GM12878 (cell line): ENCODE measurements at regions not wholly inside any gene's neighbourhood (a gene's known extent, or its start where the extent isn't known, plus 50 kb on each side); places are given as distances from the start of the nearest gene placed in this dataset.

Source experiments
- ATAC-seq: fragments of 200-7000 bp; cut with Tn5 transposase; 3 replicates; pipeline ENCODE4 v1.9.1; 2020; ENCODE audit warnings: mild to moderate bottlenecking, moderate library complexity
- BruUV-seq: library from RNA; stranded (reverse); fragments of 400-500 nt; replicated peaks from 2 replicates; lab custom pipeline; 2021; lab: Mats Ljungman, UMichigan
- CTCF ChIA-PET: fragments of 300-600 bp; sonication (Branson Sonifier 250); formaldehyde crosslinking; extraction: SDS; loops from one replicate; lab custom pipeline; 2021; ENCODE audit warnings: inconsistent platforms; lab: Yijun Ruan, JAX
- POLR2A ChIA-PET: fragments of 350-600 bp; formaldehyde crosslinking; extraction: SDS; loops from one replicate; lab custom pipeline; 2021; ENCODE audit warnings: inconsistent platforms; lab: Charles Lee
- RAD21 ChIA-PET: fragments of 300-600 bp; sonication (Branson Sonifier 250); formaldehyde crosslinking; loops from one replicate; lab custom pipeline; 2023; ENCODE audit warnings: antibody characterized with exemption; ENCODE audit not compliant: unreplicated experiment; lab: Charles Lee
- SMC1A ChIA-PET: fragments of 300-600 bp; sonication (Branson Sonifier 250); formaldehyde crosslinking; loops from one replicate; lab custom pipeline; 2023; ENCODE audit not compliant: unreplicated experiment, uncharacterized antibody; lab: Charles Lee
- DNase-seq: peaks from one replicate; pipeline ENCODE4 v3.0.0-alpha.2; 2011; ENCODE audit warnings: low read depth, low spot score
- FAIRE-seq: peaks from 3 replicates; lab custom pipeline; 2011; peaks lifted over from hg19 to GRCh38; lab: Jason Lieb, UNC
- H2AFZ ChIP-seq: 2 replicates; pipeline ENCODE4 v1.6.0; 2011; ENCODE audit warnings: low read depth, low read length, control low read depth; ENCODE audit not compliant: control insufficient read depth
- H3K27ac ChIP-seq: 2 replicates; pipeline ENCODE4 v1.5.1; 2011; ENCODE audit warnings: control low read depth; ENCODE audit not compliant: control insufficient read depth, insufficient read depth
- H3K27me3 ChIP-seq, 2 experiments: replicated peaks in 1 of 2; 2 replicates each; pipeline versions ENCODE4 v1.6.0 to v1.6.1; 2011; ENCODE audit warnings: low read length in 1 of 2; ENCODE audit not compliant: control insufficient read depth in 2 of 2, insufficient read depth in 2 of 2
- H3K36me3 ChIP-seq, 2 experiments: 2 replicates each; pipeline ENCODE4 v1.5.1; 2011; ENCODE audit warnings: low read length in 1 of 2; ENCODE audit not compliant: control insufficient read depth in 2 of 2, insufficient read depth in 2 of 2
- H3K4me1 ChIP-seq: 2 replicates; pipeline ENCODE4 v1.6.1; 2011; ENCODE audit warnings: mild to moderate bottlenecking, low read length, moderate library complexity, mixed read lengths; ENCODE audit not compliant: control insufficient read depth, insufficient read depth
- H3K4me2 ChIP-seq: 2 replicates; pipeline ENCODE4 v1.6.0; 2011; ENCODE audit warnings: control low read depth; ENCODE audit not compliant: control insufficient read depth, insufficient read depth
- H3K4me3 ChIP-seq: fragments of 200-600 bp; sonication (generic); 2 replicates; pipeline ENCODE4 v1.5.1; 2016
- H3K79me2 ChIP-seq: 2 replicates; pipeline ENCODE4 v1.6.0; 2011; ENCODE audit warnings: low read length; ENCODE audit not compliant: control insufficient read depth, insufficient read depth
- H3K9ac ChIP-seq: 2 replicates; pipeline ENCODE4 v1.8.0; 2011; ENCODE audit warnings: low read length, control low read depth, mixed read lengths; ENCODE audit not compliant: control insufficient read depth, insufficient read depth
- H3K9me3 ChIP-seq: replicated peaks from 3 replicates; pipeline ENCODE4 v1.5.1; 2011; ENCODE audit warnings: mild to moderate bottlenecking, low read length; ENCODE audit not compliant: control insufficient read depth, insufficient read depth
- H4K20me1 ChIP-seq: 2 replicates; pipeline ENCODE4 v1.6.0; 2011; ENCODE audit not compliant: control insufficient read depth, insufficient read depth
- ASH2L ChIP-seq: fragments of 300-600, 200-600 bp; sonication (generic); IDR thresholded peaks from 2 replicates; pipeline ENCODE4 v1.6.1; 2017; ENCODE audit warnings: low read depth, mild to moderate bottlenecking, borderline replicate concordance
- EGR1 ChIP-seq, 2 experiments: IDR thresholded peaks; 1 replicate in 1 of 2; 2 replicates in 1 of 2; pipeline ENCODE4 v1.6.1; 2011 to 2012; ENCODE audit warnings: low read depth in 2 of 2, low read length in 2 of 2, borderline replicate concordance in 1 of 2, mild to moderate bottlenecking in 1 of 2, moderate library complexity in 1 of 2
- ETV6 ChIP-seq, 2 experiments: fragments of 450-650 bp in 1 of 2; IDR thresholded peaks in 1 of 2; conservative IDR thresholded peaks in 1 of 2; 2 replicates each; pipeline ENCODE4 v1.6.1; 2014; ENCODE audit warnings: antibody characterized with exemption in 1 of 2, borderline replicate concordance in 1 of 2, low read depth in 1 of 2, mild to moderate bottlenecking in 1 of 2, moderate library complexity in 1 of 2
- MYC ChIP-seq: IDR thresholded peaks from 2 replicates; pipeline ENCODE4 v1.6.1; 2011; ENCODE audit warnings: mild to moderate bottlenecking, low read length, moderate library complexity, inconsistent platforms; ENCODE audit not compliant: insufficient read depth, insufficient replicate concordance, insufficient read length, severe bottlenecking
- POLR2AphosphoS5 ChIP-seq: IDR thresholded peaks from 2 replicates; pipeline ENCODE4 v1.6.1; 2011; ENCODE audit warnings: mild to moderate bottlenecking, low read length, inconsistent platforms
- RAD21 ChIP-seq: IDR thresholded peaks from 2 replicates; pipeline ENCODE4 v1.6.1; 2011; ENCODE audit warnings: mild to moderate bottlenecking, low read depth, low read length, moderate library complexity; ENCODE audit not compliant: insufficient read depth
- RBBP5 ChIP-seq: fragments of 200-600 bp; sonication (generic); conservative IDR thresholded peaks from 2 replicates; pipeline ENCODE4 v1.6.1; 2016
- WGBS: methylation state at CpG from one replicate; pipeline ENCODE4 v1.1.6; 2016; ENCODE audit warnings: low lambda C conversion rate; ENCODE audit not compliant: insufficient replicate concordance, insufficient coverage; ENCODE audit errors: missing lambda C conversion rate; 5-methylcytosine and 5-hydroxymethylcytosine counted together
- in situ Hi-C: fragments of 300-500 bp; cut with MboI; formaldehyde crosslinking; loops from 9 replicates; pipeline ENCODE4 v1.14.3; 2018; ENCODE audit warnings: mixed read lengths
- intact Hi-C: fragments of 100-400 bp; cut with micrococcal nuclease; formaldehyde crosslinking; loops from one replicate; pipeline ENCODE4 v1.14.2; 2022; ENCODE audit not compliant: unreplicated experiment
- TF ChIP-seq, protein P1 (sequence below): IDR thresholded peaks from 2 replicates; pipeline ENCODE4 v1.6.1; 2011; ENCODE audit warnings: borderline replicate concordance, low read depth, mild to moderate bottlenecking, moderate library complexity, low read length; ENCODE audit not compliant: insufficient read depth, poor library complexity, severe bottlenecking

DNA sequence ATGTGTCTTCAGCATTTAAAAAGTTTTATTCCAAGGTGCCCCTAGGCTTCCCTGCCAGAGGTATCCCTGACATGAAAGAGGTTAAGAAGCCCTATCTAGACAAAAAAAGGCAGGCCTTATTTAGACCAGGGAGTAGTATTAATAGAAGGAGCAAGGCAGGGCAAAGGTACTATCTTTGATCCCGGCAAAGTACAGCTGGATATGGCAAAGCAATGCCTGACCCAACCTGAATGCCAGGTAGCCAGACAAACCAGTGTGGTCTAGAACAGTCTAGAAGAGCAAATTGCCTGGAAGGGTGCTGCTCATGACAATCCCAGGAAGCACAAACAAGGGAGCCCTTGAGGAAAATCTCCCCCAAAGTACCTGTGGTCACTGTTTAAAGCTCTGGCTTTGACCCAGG is 62.6 kb upstream of the SYT13 start (continued):
- no peak for TF ChIP-seq RBBP5
- no peak for TF ChIP-seq POLR2AphosphoS5
- TF ChIP-seq MYC, result no peak
- TF ChIP-seq, all 136 proteins: peak for 0

DNA sequence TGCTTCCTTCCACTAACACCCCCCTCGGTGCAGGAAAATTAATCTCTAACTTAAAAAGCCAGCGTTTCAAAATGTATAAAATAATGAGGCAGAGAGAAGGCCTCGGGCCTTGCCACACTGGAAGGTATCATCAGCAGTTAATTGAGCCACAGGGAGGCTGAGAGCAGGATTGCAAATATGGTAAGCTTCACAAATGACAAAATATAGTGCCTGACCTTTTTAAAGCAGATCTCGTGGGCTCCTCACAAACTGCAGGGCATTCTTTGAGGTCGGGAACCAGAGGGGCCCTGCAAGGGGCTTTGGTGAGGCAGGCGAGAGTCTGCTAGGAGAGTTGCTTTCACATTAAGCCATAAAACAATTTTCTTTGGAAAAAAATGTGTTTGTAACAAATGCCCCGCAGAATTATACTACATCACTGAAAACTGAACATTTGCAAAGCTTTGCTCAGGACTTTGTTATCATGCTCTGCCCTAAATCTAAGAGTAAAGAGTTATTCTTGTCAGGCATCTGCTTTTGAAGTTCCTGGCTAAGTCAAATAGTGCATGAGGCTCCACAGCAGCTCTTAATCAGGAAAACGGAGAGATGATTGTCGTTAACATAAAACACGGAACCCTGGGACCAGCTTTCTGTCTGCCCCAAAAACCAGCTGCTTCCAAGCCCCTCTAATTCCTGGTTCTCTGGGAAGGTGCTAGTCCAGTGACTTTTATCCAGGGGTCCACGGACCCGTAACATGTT is 61.4 kb upstream of the SYT13 start:
- FAIRE-seq (no peak), DNase-seq (no peak), ATAC-seq (no peak)
- SMC1A ChIA-PET, result no interaction called here
- TF ChIP-seq ETV6 (conservative IDR thresholded peaks at IDR 0.05 in 1 of 2, IDR thresholded peaks at IDR 0.05 in 1 of 2; ENCODE audit: borderline replicate concordance in 1 of 2, low read depth in 1 of 2) (no peak), RAD21 (no peak), ASH2L (no peak), EGR1 (IDR thresholded peaks at IDR 0.05; ENCODE audit: borderline replicate concordance in 1 of 2, low read depth in 2 of 2, low read length in 2 of 2) (no peak)
- TF ChIP-seq, protein P1, sequence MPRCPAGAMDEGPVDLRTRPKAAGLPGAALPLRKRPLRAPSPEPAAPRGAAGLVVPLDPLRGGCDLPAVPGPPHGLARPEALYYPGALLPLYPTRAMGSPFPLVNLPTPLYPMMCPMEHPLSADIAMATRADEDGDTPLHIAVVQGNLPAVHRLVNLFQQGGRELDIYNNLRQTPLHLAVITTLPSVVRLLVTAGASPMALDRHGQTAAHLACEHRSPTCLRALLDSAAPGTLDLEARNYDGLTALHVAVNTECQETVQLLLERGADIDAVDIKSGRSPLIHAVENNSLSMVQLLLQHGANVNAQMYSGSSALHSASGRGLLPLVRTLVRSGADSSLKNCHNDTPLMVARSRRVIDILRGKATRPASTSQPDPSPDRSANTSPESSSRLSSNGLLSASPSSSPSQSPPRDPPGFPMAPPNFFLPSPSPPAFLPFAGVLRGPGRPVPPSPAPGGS, result no peak
- Histone ChIP-seq H3K36me3 (no peaks in the 10 kb centered on the region), H3K79me2 (no peaks in the 10 kb centered on the region), H3K9me3 (no peaks in the 10 kb centered on the region), H4K20me1 (no peaks in the 10 kb centered on the region), H3K27me3 (peaks cover 0 to 6% of the 10 kb centered on the region in 2 experiments; a peak in 1 of 4 replicates), H3K27ac (no peak overlapping the region), H2AFZ (no peak overlapping the region), H3K9ac (no peak overlapping the region), H3K4me2 (no peak overlapping the region), H3K4me3 (no peak overlapping the region), H3K4me1 (no peaks in the 10 kb centered on the region)
- intact Hi-C loops, result no loop called here
- WGBS, result 36% methylated on average over 12 of the region's 12 CpGs
- RAD21 ChIA-PET, result no interaction called here
- in situ Hi-C loops, result loop anchor here (25.0 kb wide), 1 partner anchor 410 kb away; no protein-coding TSS in a partner anchor
- no TSS peak for BruUV-seq
- CTCF ChIA-PET, result no interaction called here
- POLR2A ChIA-PET, result interaction anchor here (0.5 kb wide), 1 partner anchor 387 kb away, joined by 4 read pairs; no protein-coding TSS in a partner anchor
